ENCODE measurements at regions not wholly inside any gene's neighbourhood (a gene's known extent, or its start where the extent isn't known, plus 50 kb on each side); places are given as distances from the start of the nearest gene placed in this dataset.

DNA sequence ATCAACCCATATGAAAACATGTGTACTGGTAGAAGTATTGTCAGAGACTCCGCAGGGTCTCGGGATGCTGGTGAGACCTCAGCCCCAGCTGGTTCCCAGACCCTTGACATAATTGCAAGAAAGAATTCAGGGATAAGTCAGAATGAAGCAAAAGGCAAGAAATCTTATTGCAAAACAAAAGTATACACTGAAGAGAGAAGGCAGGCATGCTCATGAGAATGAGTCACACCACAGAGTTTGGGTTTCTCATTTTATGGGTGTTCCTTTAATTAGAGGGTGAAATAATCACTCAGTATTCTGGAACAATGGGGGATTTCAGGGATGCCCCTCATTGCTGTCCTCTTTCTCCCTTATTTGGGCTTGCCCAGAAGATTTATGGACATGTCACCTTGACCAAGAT lies 1423.8 kb upstream of the MIR17HG start:
- Histone ChIP-seq H3K9me3 (no peaks in the 10 kb centered on the region), H3K4me3 (no peak overlapping the region), H3K27me3 (no peaks in the 10 kb centered on the region), H3K36me3 (no peaks in the 10 kb centered on the region), H3K27ac (no peak overlapping the region), H3K4me1 (no peaks in the 10 kb centered on the region)
- DNase-seq = no peak
- WGBS, 2 donors (ENCODE audit: low coverage in 1 of 2) = 84 to 94% methylated on average over 2 of the region's 2 CpGs
- in situ Hi-C loops (cut with MboI; ENCODE audit: low pct_ligation_motif_present in 1 of 4, low pct_unique_long_range_greater_than_20kb in 1 of 4, low sequenced_read_pairs in 3 of 4) (no loop called here), intact Hi-C loops (cut with DNase I; ENCODE audit: low total_unique reads) (no loop called here)
- no peak for TF ChIP-seq POLR2AphosphoS5 (IDR thresholded peaks at IDR 0.05)
- TF ChIP-seq, protein P1, sequence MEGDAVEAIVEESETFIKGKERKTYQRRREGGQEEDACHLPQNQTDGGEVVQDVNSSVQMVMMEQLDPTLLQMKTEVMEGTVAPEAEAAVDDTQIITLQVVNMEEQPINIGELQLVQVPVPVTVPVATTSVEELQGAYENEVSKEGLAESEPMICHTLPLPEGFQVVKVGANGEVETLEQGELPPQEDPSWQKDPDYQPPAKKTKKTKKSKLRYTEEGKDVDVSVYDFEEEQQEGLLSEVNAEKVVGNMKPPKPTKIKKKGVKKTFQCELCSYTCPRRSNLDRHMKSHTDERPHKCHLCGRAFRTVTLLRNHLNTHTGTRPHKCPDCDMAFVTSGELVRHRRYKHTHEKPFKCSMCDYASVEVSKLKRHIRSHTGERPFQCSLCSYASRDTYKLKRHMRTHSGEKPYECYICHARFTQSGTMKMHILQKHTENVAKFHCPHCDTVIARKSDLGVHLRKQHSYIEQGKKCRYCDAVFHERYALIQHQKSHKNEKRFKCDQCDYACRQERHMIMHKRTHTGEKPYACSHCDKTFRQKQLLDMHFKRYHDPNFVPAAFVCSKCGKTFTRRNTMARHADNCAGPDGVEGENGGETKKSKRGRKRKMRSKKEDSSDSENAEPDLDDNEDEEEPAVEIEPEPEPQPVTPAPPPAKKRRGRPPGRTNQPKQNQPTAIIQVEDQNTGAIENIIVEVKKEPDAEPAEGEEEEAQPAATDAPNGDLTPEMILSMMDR (IDR thresholded peaks at IDR 0.05) = no peak
- TF ChIP-seq EP300 (IDR thresholded peaks at IDR 0.05; ENCODE audit: low read depth) = no peak
- TF ChIP-seq POLR2A (IDR thresholded peaks at IDR 0.05) = no peak

DNA sequence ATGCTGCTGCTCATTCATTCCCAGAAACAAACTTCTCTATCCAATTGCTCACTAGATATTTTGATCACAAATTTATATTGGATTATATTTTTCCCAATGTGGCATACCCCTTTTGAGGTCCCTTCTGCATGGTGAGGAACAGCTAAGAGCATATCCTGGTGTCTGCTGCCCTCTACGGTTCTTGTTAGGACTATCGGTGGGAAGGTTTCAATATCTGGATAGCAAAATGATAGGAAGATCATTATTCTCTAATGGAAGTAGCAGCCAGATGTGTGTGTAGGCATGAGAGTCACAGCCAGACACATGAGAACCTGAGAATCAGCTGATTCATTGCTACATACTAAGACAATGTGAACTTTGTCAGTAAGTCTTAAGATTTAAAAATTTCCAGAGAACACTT lies 1422.4 kb upstream of the MIR17HG start:
- in situ Hi-C loops (cut with MboI; ENCODE audit: low pct_ligation_motif_present in 1 of 4, low pct_unique_long_range_greater_than_20kb in 1 of 4, low sequenced_read_pairs in 3 of 4) (no loop called here), intact Hi-C loops (cut with DNase I; ENCODE audit: low total_unique reads) (no loop called here)
- DNase-seq = no peak
- no peak overlapping the region for H3K27ac ChIP-seq
- H3K4me3 ChIP-seq = no peak overlapping the region
- 30 to 44% methylated on average over 2 of the region's 2 CpGs for WGBS, 2 donors (ENCODE audit: low coverage in 1 of 2)
- no peaks in the 10 kb centered on the region for H3K27me3 ChIP-seq
- TF ChIP-seq POLR2A (IDR thresholded peaks at IDR 0.05) = no peak
- TF ChIP-seq POLR2AphosphoS5 (IDR thresholded peaks at IDR 0.05) = no peak
- TF ChIP-seq EP300 (IDR thresholded peaks at IDR 0.05; ENCODE audit: low read depth) = no peak
- TF ChIP-seq, protein P1 (IDR thresholded peaks at IDR 0.05) = peak in 2 of 5 experiments; percentile 9 to 18
- H3K4me1 ChIP-seq = no peaks in the 10 kb centered on the region
- no peaks in the 10 kb centered on the region for H3K36me3 ChIP-seq
- H3K9me3 ChIP-seq = no peaks in the 10 kb centered on the region

GRCh38 chr13:89930861-89931260 lies 1416.6 kb upstream of the MIR17HG start:
- Histone ChIP-seq H3K27ac (no peak overlapping the region), H3K4me1 (peaks cover 0 to 4% (median 0%) of the 10 kb centered on the region in 4 donors), H3K9me3 (no peaks in the 10 kb centered on the region), H3K36me3 (no peaks in the 10 kb centered on the region), H3K4me3 (no peak overlapping the region), H3K27me3 (no peaks in the 10 kb centered on the region)
- DNase-seq = no peak
- TF ChIP-seq, protein P1 (IDR thresholded peaks at IDR 0.05) = no peak
- TF ChIP-seq POLR2AphosphoS5 (IDR thresholded peaks at IDR 0.05) = no peak
- TF ChIP-seq EP300 (IDR thresholded peaks at IDR 0.05; ENCODE audit: low read depth) = no peak
- no peak for TF ChIP-seq POLR2A (IDR thresholded peaks at IDR 0.05)
- in situ Hi-C loops (cut with MboI; ENCODE audit: low pct_ligation_motif_present in 1 of 4, low pct_unique_long_range_greater_than_20kb in 1 of 4, low sequenced_read_pairs in 3 of 4) (no loop called here), intact Hi-C loops (cut with DNase I; ENCODE audit: low total_unique reads) (no loop called here)
- 47% methylated on average over 2 of the region's 2 CpGs; no CpG with 5 or more reads in 1 of the 2 donors for WGBS, 2 donors (ENCODE audit: low coverage in 1 of 2)

DNA sequence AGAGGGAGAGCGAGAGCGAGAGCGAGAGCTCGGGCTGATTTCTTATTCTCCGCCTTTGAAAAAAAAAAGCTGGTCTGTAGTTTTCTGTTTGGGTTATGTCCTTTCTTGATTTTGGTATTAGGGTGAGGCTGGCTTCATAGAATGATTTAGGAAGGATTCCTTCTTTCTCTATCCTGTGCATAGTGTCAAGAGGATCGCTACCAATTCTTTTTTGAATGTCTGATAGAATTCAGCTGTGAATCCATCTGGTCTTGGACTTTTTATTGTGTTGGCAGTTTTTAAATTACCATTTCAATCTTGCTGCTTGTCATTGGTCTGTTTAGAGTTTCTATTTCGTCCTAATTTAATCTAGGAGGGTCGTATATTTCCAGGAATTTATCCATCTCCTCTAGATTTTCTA lies 1414.6 kb upstream of the MIR17HG start:
- TF ChIP-seq POLR2AphosphoS5 (IDR thresholded peaks at IDR 0.05) (no peak), POLR2A (IDR thresholded peaks at IDR 0.05) (no peak), EP300 (IDR thresholded peaks at IDR 0.05; ENCODE audit: low read depth) (no peak)
- TF ChIP-seq, protein P1 (IDR thresholded peaks at IDR 0.05) = no peak
- 86 to 89% methylated on average over 8 of the region's 8 CpGs for WGBS, 2 donors (ENCODE audit: low coverage in 1 of 2)
- peaks cover 0 to 4% (median 0%) of the 10 kb centered on the region in 4 donors for H3K4me1 ChIP-seq
- no peak for DNase-seq
- H3K4me3 ChIP-seq = no peak overlapping the region
- H3K9me3 ChIP-seq = no peaks in the 10 kb centered on the region
- in situ Hi-C loops (cut with MboI; ENCODE audit: low pct_ligation_motif_present in 1 of 4, low pct_unique_long_range_greater_than_20kb in 1 of 4, low sequenced_read_pairs in 3 of 4) = no loop called here
- no peaks in the 10 kb centered on the region for H3K36me3 ChIP-seq
- intact Hi-C loops (cut with DNase I; ENCODE audit: low total_unique reads) = no loop called here
- H3K27ac ChIP-seq = no peak overlapping the region
- H3K27me3 ChIP-seq = no peaks in the 10 kb centered on the region
